Trophoblast cell (in vitro differentiated cells and primary cell): ENCODE measurements at regions not wholly inside any gene's neighbourhood (a gene's known extent, or its start where the extent isn't known, plus 50 kb on each side); places are given as distances from the start of the nearest gene placed in this dataset.
"Not testable (repeated sequence)": the region's sequence is repeated elsewhere in the genome, so short reads cannot be mapped to it uniquely, and the experiment has no call there.

Experiments
- DNase-seq, 2 donors: peaks; one replicate each; pipeline ENCODE4 v3.0.0-alpha.2; 2016
- H2AFZ ChIP-seq: 2 replicates; pipeline ENCODE4 v1.6.1; 2013; ENCODE audit warnings: low read length, moderate library complexity, mild to moderate bottlenecking; ENCODE audit not compliant: insufficient read depth, poor library complexity
- H2AK5ac ChIP-seq: 2 replicates; pipeline ENCODE4 v1.6.1; 2013; ENCODE audit warnings: mild to moderate bottlenecking, low read length
- H2BK120ac ChIP-seq: 2 replicates; pipeline ENCODE4 v1.6.1; 2013; ENCODE audit warnings: low read length, mild to moderate bottlenecking, moderate library complexity; ENCODE audit not compliant: insufficient read depth, poor library complexity
- H2BK12ac ChIP-seq: 2 replicates; pipeline ENCODE4 v1.6.1; 2013; ENCODE audit warnings: mild to moderate bottlenecking, low read length, moderate library complexity
- H2BK5ac ChIP-seq: 2 replicates; pipeline ENCODE4 v1.6.1; 2013; ENCODE audit warnings: low read length, low read depth, moderate library complexity, mild to moderate bottlenecking; ENCODE audit not compliant: poor library complexity
- H3K14ac ChIP-seq: 2 replicates; pipeline ENCODE4 v1.6.1; 2013; ENCODE audit warnings: mild to moderate bottlenecking, low read length
- H3K18ac ChIP-seq: 2 replicates; pipeline ENCODE4 v1.6.1; 2013; ENCODE audit warnings: mild to moderate bottlenecking, low read length
- H3K23ac ChIP-seq: 2 replicates; pipeline ENCODE4 v1.6.1; 2013; ENCODE audit warnings: low read length
- H3K27ac ChIP-seq: 2 replicates; pipeline ENCODE4 v1.5.1; 2013; ENCODE audit warnings: low read depth, mild to moderate bottlenecking, inconsistent platforms, low read length, moderate library complexity
- H3K27me3 ChIP-seq: 2 replicates; pipeline ENCODE4 v1.6.1; 2013; ENCODE audit warnings: inconsistent platforms, mild to moderate bottlenecking, low read length, moderate library complexity; ENCODE audit not compliant: insufficient read depth
- H3K36me3 ChIP-seq, 2 experiments: 1 replicate in 1 of 2; 2 replicates in 1 of 2; pipeline ENCODE4 v1.6.1; 2013; ENCODE audit warnings: low read length in 2 of 2, mild to moderate bottlenecking in 2 of 2, moderate library complexity in 1 of 2; ENCODE audit not compliant: insufficient read depth in 2 of 2, control insufficient read depth in 1 of 2
- H3K4ac ChIP-seq: 2 replicates; pipeline ENCODE4 v1.6.1; 2013; ENCODE audit warnings: low read depth, mild to moderate bottlenecking, low read length, moderate library complexity
- H3K4me1 ChIP-seq, 2 experiments: 1 replicate in 1 of 2; 2 replicates in 1 of 2; pipeline ENCODE4 v1.6.1; 2013; ENCODE audit warnings: low read length in 2 of 2, mild to moderate bottlenecking in 2 of 2, moderate library complexity in 1 of 2; ENCODE audit not compliant: insufficient read depth in 2 of 2, control insufficient read depth in 1 of 2
- H3K4me2 ChIP-seq: 2 replicates; pipeline ENCODE4 v1.6.1; 2013; ENCODE audit warnings: inconsistent platforms, mild to moderate bottlenecking, low read length, moderate library complexity
- H3K4me3 ChIP-seq: 2 replicates; pipeline ENCODE4 v1.5.1; 2013; ENCODE audit warnings: mild to moderate bottlenecking, low read depth, low read length, inconsistent platforms
- H3K79me1 ChIP-seq: one replicate; pipeline ENCODE4 v1.6.1; 2013; ENCODE audit warnings: low read length
- H3K79me2 ChIP-seq: 2 replicates; pipeline ENCODE4 v1.6.1; 2013; ENCODE audit warnings: low read length, mild to moderate bottlenecking; ENCODE audit not compliant: control insufficient read depth, insufficient read depth, poor library complexity
- H3K9ac ChIP-seq: 2 replicates; pipeline ENCODE4 v1.6.1; 2013; ENCODE audit warnings: mild to moderate bottlenecking, low read length
- H3K9me3 ChIP-seq: 2 replicates; pipeline ENCODE4 v1.6.1; 2013; ENCODE audit warnings: low read depth, mild to moderate bottlenecking, control low read depth, inconsistent platforms, low read length; ENCODE audit not compliant: insufficient read depth
- H4K12ac ChIP-seq: 2 replicates; pipeline ENCODE4 v1.6.1; 2013; ENCODE audit warnings: low read depth, mild to moderate bottlenecking, low read length, moderate library complexity
- H4K8ac ChIP-seq: 2 replicates; pipeline ENCODE4 v1.6.1; 2013; ENCODE audit warnings: low read depth, mild to moderate bottlenecking, low read length, moderate library complexity
- H4K91ac ChIP-seq: one replicate; pipeline ENCODE4 v1.6.1; 2013; ENCODE audit warnings: low read depth, mild to moderate bottlenecking, low read length, moderate library complexity
- WGBS: extraction: QIAGEN DNeasy Blood & Tissue Kit; methylation state at CpG from one replicate; pipeline ENCODE4 v1.1.7; 2013; ENCODE audit warnings: missing lambda C conversion rate; ENCODE audit not compliant: insufficient read length, insufficient coverage; ENCODE audit errors: extremely low coverage; 5-methylcytosine and 5-hydroxymethylcytosine counted together

- H3K14ac ChIP-seq = no peak overlapping the region
- no peak overlapping the region for H3K4me2 ChIP-seq
- H3K79me2 ChIP-seq = no peaks in the 10 kb centered on the region
- H4K91ac ChIP-seq = no peak overlapping the region
- H2BK12ac ChIP-seq = no peak overlapping the region
- no peak overlapping the region for H4K8ac ChIP-seq
- no peak overlapping the region for H3K9ac ChIP-seq
- H3K4me3 ChIP-seq = no peak overlapping the region
- no peak overlapping the region for H2AK5ac ChIP-seq
- WGBS = no CpG with 5 or more reads among the region's 7 CpGs
- H3K36me3 ChIP-seq = no peaks in the 10 kb centered on the region
- peaks cover 2% of the 10 kb centered on the region for H3K79me1 ChIP-seq
- no peak overlapping the region for H2BK5ac ChIP-seq
- no peaks in the 10 kb centered on the region for H3K27me3 ChIP-seq
- no peak overlapping the region for H2AFZ ChIP-seq
- peak overlapping the region; percentile 25 for H2BK120ac ChIP-seq
- no peak overlapping the region for H3K23ac ChIP-seq
- H3K27ac ChIP-seq = no peak overlapping the region
- no peak for DNase-seq
- no peak overlapping the region for H4K12ac ChIP-seq
- H3K4me1 ChIP-seq = peaks cover 0 to 9% of the 10 kb centered on the region in 2 experiments
- H3K18ac ChIP-seq = no peak overlapping the region
- H3K4ac ChIP-seq = no peak overlapping the region
- no peaks in the 10 kb centered on the region for H3K9me3 ChIP-seq
Observed at GRCh38 chr2:48205137-48205798, 109.2 kb upstream of the FOXN2 start.

GRCh38 chr2:48206056-48206656 is 108.3 kb upstream of the FOXN2 start:
- H4K12ac ChIP-seq, H3K9me3 ChIP-seq, H3K27ac ChIP-seq, H4K8ac ChIP-seq, H3K14ac ChIP-seq, H2AFZ ChIP-seq, H3K18ac ChIP-seq, H3K4me2 ChIP-seq, H3K9ac ChIP-seq, H3K36me3 ChIP-seq, H2BK12ac ChIP-seq, H2BK120ac ChIP-seq, H3K23ac ChIP-seq, H2BK5ac ChIP-seq, H3K79me1 ChIP-seq, H3K4me3 ChIP-seq, H4K91ac ChIP-seq, H3K79me2 ChIP-seq, H3K4ac ChIP-seq, H3K27me3 ChIP-seq, H2AK5ac ChIP-seq, H3K4me1 ChIP-seq: not testable (repeated sequence)
- peak in 1 of 2 donors; percentile 57 for DNase-seq
- WGBS = no CpG with 5 or more reads among the region's 13 CpGs

- Histone ChIP-seq H3K4ac (no peak overlapping the region), H3K79me2 (no peaks in the 10 kb centered on the region), H4K12ac (no peak overlapping the region), H4K91ac (no peak overlapping the region), H3K79me1 (no peaks in the 10 kb centered on the region), H3K27ac (no peak overlapping the region), H3K23ac (no peak overlapping the region), H3K4me3 (no peak overlapping the region), H2AFZ (no peak overlapping the region), H2BK12ac (no peak overlapping the region), H3K4me1 (peaks cover 0 to 7% of the 10 kb centered on the region in 2 experiments), H3K4me2 (no peak overlapping the region), H2AK5ac (no peak overlapping the region), H3K18ac (no peak overlapping the region), H2BK120ac (no peak overlapping the region), H3K36me3 (no peaks in the 10 kb centered on the region), H3K27me3 (no peaks in the 10 kb centered on the region), H3K14ac (no peak overlapping the region), H4K8ac (no peak overlapping the region), H3K9me3 (no peaks in the 10 kb centered on the region), H2BK5ac (no peak overlapping the region), H3K9ac (no peak overlapping the region)
- DNase-seq = no peak
- WGBS = no CpG with 5 or more reads among the region's 5 CpGs
Observed at GRCh38 chr2:48207201-48207641, 107.3 kb upstream of the FOXN2 start.

GRCh38 chr2:48207851-48208250 is 106.6 kb upstream of the FOXN2 start:
- no peak overlapping the region for H2BK12ac ChIP-seq
- no peak overlapping the region for H3K27ac ChIP-seq
- no peak overlapping the region for H4K12ac ChIP-seq
- no CpG with 5 or more reads among the region's 3 CpGs for WGBS
- H2BK120ac ChIP-seq = no peak overlapping the region
- H3K79me1 ChIP-seq = no peaks in the 10 kb centered on the region
- H2BK5ac ChIP-seq = no peak overlapping the region
- no peak overlapping the region for H3K4me3 ChIP-seq
- no peaks in the 10 kb centered on the region for H3K79me2 ChIP-seq
- H3K4me2 ChIP-seq = no peak overlapping the region
- H2AK5ac ChIP-seq = no peak overlapping the region
- H4K8ac ChIP-seq = no peak overlapping the region
- H3K23ac ChIP-seq = no peak overlapping the region
- H3K27me3 ChIP-seq = no peaks in the 10 kb centered on the region
- H3K14ac ChIP-seq = no peak overlapping the region
- peaks cover 0 to 7% of the 10 kb centered on the region in 2 experiments for H3K4me1 ChIP-seq
- no peaks in the 10 kb centered on the region for H3K36me3 ChIP-seq
- DNase-seq = no peak
- no peak overlapping the region for H3K9ac ChIP-seq
- H3K9me3 ChIP-seq = no peaks in the 10 kb centered on the region
- H2AFZ ChIP-seq = no peak overlapping the region
- no peak overlapping the region for H4K91ac ChIP-seq
- H3K18ac ChIP-seq = no peak overlapping the region
- no peak overlapping the region for H3K4ac ChIP-seq
